GM23248 (cell line): ENCODE measurements at regions not wholly inside any gene's neighbourhood (a gene's known extent, or its start where the extent isn't known, plus 50 kb on each side); places are given as distances from the start of the nearest gene placed in this dataset.

Source experiments
- EZH2 ChIP-seq: fragments of 200-600 bp; sonication (generic); IDR thresholded peaks from 2 replicates; pipeline ENCODE4 v1.6.1; 2018; ENCODE audit warnings: antibody characterized with exemption, mild to moderate bottlenecking; ENCODE audit not compliant: insufficient read depth, poor library complexity, severe bottlenecking
- EZH2phosphoT487 ChIP-seq: fragments of 200-600 bp; sonication (generic); IDR thresholded peaks from 2 replicates; pipeline ENCODE4 v1.6.1; 2018; ENCODE audit warnings: antibody characterized with exemption, moderate library complexity, mild to moderate bottlenecking, low read depth; ENCODE audit not compliant: insufficient read depth

GRCh38 chr4:176964116-176964691 lies 171.5 kb upstream of the VEGFC start:
- TF ChIP-seq EZH2phosphoT487 (no peak), EZH2 (no peak)
